ENCODE measurements at regions not wholly inside any gene's neighbourhood (a gene's known extent, or its start where the extent isn't known, plus 50 kb on each side); places are given as distances from the start of the nearest gene placed in this dataset.
A peak's percentile ranks its signal among the peaks of the same experiment; 100 is the strongest.
"Not testable (repeated sequence)": the region's sequence is repeated elsewhere in the genome, so short reads cannot be mapped to it uniquely, and the experiment has no call there.

- H3K4me1 ChIP-seq (replicated peaks); H3K4me3 ChIP-seq; H3K27me3 ChIP-seq (replicated peaks); H3K9me3 ChIP-seq (replicated peaks); H3K36me3 ChIP-seq: not testable (repeated sequence)
- H3K27ac ChIP-seq, result peak overlapping the region; percentile 42
- peak in 1 of 2 experiments; percentile 14 for DNase-seq (ENCODE audit: low read depth in 1 of 2, low spot score in 2 of 2)
These were observed 87.5 kb downstream of the OTOR start for GRCh38 chr20:16835690-16836089.

GRCh38 chr20:16842486-16843120 is 94.4 kb downstream of the OTOR start:
- no peaks in the 10 kb centered on the region for H3K27me3 ChIP-seq (replicated peaks)
- no peaks in the 10 kb centered on the region for H3K9me3 ChIP-seq (replicated peaks)
- H3K4me1 ChIP-seq (replicated peaks), result peaks cover 8% of the 10 kb centered on the region
- no peak overlapping the region for H3K27ac ChIP-seq
- no peaks in the 10 kb centered on the region for H3K36me3 ChIP-seq
- DNase-seq (ENCODE audit: low read depth in 1 of 2, low spot score in 2 of 2), result no peak
- no peak overlapping the region for H3K4me3 ChIP-seq

GRCh38 chr20:16844406-16844805 is 96.2 kb downstream of the OTOR start:
- DNase-seq (ENCODE audit: low read depth in 1 of 2, low spot score in 2 of 2), result no peak
- Histone ChIP-seq H3K27ac (no peak overlapping the region), H3K4me3 (no peak overlapping the region), H3K36me3 (no peaks in the 10 kb centered on the region), H3K4me1 (replicated peaks) (peaks cover 8% of the 10 kb centered on the region), H3K9me3 (replicated peaks) (no peaks in the 10 kb centered on the region), H3K27me3 (replicated peaks) (no peaks in the 10 kb centered on the region)

GRCh38 chr20:16846006-16846405 is 97.8 kb downstream of the OTOR start:
- no peaks in the 10 kb centered on the region for H3K9me3 ChIP-seq (replicated peaks)
- no peaks in the 10 kb centered on the region for H3K36me3 ChIP-seq
- H3K4me1 ChIP-seq (replicated peaks), result peaks cover 8% of the 10 kb centered on the region
- DNase-seq (ENCODE audit: low read depth in 1 of 2, low spot score in 2 of 2), result no peak
- no peak overlapping the region for H3K27ac ChIP-seq
- 0 out of 2 replicates have a peak, but pooled peaks cover under 1% of the 10 kb centered on the region for H3K27me3 ChIP-seq (replicated peaks)
- no peak overlapping the region for H3K4me3 ChIP-seq

- Histone ChIP-seq H3K27me3 (replicated peaks) (0 out of 2 replicates have a peak, but pooled peaks cover 3% of the 10 kb centered on the region), H3K4me3 (no peak overlapping the region), H3K27ac (no peak overlapping the region), H3K9me3 (replicated peaks) (no peaks in the 10 kb centered on the region), H3K36me3 (no peaks in the 10 kb centered on the region), H3K4me1 (replicated peaks) (peaks cover 8% of the 10 kb centered on the region)
- DNase-seq (ENCODE audit: low read depth in 1 of 2, low spot score in 2 of 2), result no peak
These were observed 99.9 kb downstream of the OTOR start for GRCh38 chr20:16848061-16848460.

- Histone ChIP-seq H3K36me3 (no peaks in the 10 kb centered on the region), H3K27me3 (replicated peaks) (0 out of 2 replicates have a peak, but pooled peaks cover 3% of the 10 kb centered on the region), H3K27ac (no peak overlapping the region), H3K4me3 (no peak overlapping the region), H3K9me3 (replicated peaks) (no peaks in the 10 kb centered on the region), H3K4me1 (replicated peaks) (peaks cover 8% of the 10 kb centered on the region)
- no peak for DNase-seq (ENCODE audit: low read depth in 1 of 2, low spot score in 2 of 2)
These were observed 100.4 kb downstream of the OTOR start for GRCh38 chr20:16848526-16848925.

- H3K36me3 ChIP-seq, result no peaks in the 10 kb centered on the region
- H3K4me1 ChIP-seq (replicated peaks), result peaks cover 15% of the 10 kb centered on the region
- H3K4me3 ChIP-seq, result no peak overlapping the region
- no peaks in the 10 kb centered on the region for H3K27me3 ChIP-seq (replicated peaks)
- no peak overlapping the region for H3K27ac ChIP-seq
- H3K9me3 ChIP-seq (replicated peaks), result no peaks in the 10 kb centered on the region
- no peak for DNase-seq (ENCODE audit: low read depth in 1 of 2, low spot score in 2 of 2)
These were observed 112.8 kb downstream of the OTOR start for GRCh38 chr20:16860914-16861313.

- Histone ChIP-seq H3K27ac (no peak overlapping the region), H3K9me3 (replicated peaks) (no peaks in the 10 kb centered on the region), H3K4me1 (replicated peaks) (peaks cover 15% of the 10 kb centered on the region), H3K4me3 (no peak overlapping the region), H3K36me3 (no peaks in the 10 kb centered on the region), H3K27me3 (replicated peaks) (no peaks in the 10 kb centered on the region)
- DNase-seq (ENCODE audit: low read depth in 1 of 2, low spot score in 2 of 2), result no peak
These were observed 113.5 kb downstream of the OTOR start for GRCh38 chr20:16861708-16862107.

- Histone ChIP-seq H3K27ac (no peak overlapping the region), H3K4me3 (no peak overlapping the region), H3K9me3 (replicated peaks) (no peaks in the 10 kb centered on the region), H3K27me3 (replicated peaks) (no peaks in the 10 kb centered on the region), H3K36me3 (no peaks in the 10 kb centered on the region), H3K4me1 (replicated peaks) (peaks cover 15% of the 10 kb centered on the region)
- no peak for DNase-seq (ENCODE audit: low read depth in 1 of 2, low spot score in 2 of 2)
These were observed 115.1 kb downstream of the OTOR start for GRCh38 chr20:16863303-16863702.

- Histone ChIP-seq H3K9me3 (replicated peaks) (no peaks in the 10 kb centered on the region), H3K36me3 (no peaks in the 10 kb centered on the region), H3K4me3 (peak overlapping the region; percentile 15), H3K27ac (peak overlapping the region; percentile 47), H3K4me1 (replicated peaks) (peaks cover 15% of the 10 kb centered on the region), H3K27me3 (replicated peaks) (no peaks in the 10 kb centered on the region)
- DNase-seq (ENCODE audit: low read depth in 1 of 2, low spot score in 2 of 2), result peak; percentile 46 to 48
These were observed 115.9 kb downstream of the OTOR start for GRCh38 chr20:16864069-16864468.

- Histone ChIP-seq H3K27ac (no peak overlapping the region), H3K27me3 (replicated peaks) (no peaks in the 10 kb centered on the region)
These were observed 116.8 kb downstream of the OTOR start for GRCh38 chr20:16864963-16865362.

GRCh38 chr20:16865406-16865805 is 117.2 kb downstream of the OTOR start:
- H3K9me3 ChIP-seq (replicated peaks), result no peaks in the 10 kb centered on the region
- H3K4me3 ChIP-seq, result no peak overlapping the region
- no peak for DNase-seq (ENCODE audit: low read depth in 1 of 2, low spot score in 2 of 2)
- no peak overlapping the region for H3K27ac ChIP-seq
- H3K4me1 ChIP-seq (replicated peaks), result peaks cover 15% of the 10 kb centered on the region
- no peaks in the 10 kb centered on the region for H3K27me3 ChIP-seq (replicated peaks)
- H3K36me3 ChIP-seq, result no peaks in the 10 kb centered on the region

More at GRCh38 chr20:16864963-16865362, 116.8 kb downstream of the OTOR start:
- Histone ChIP-seq H3K4me3 (no peak overlapping the region), H3K9me3 (replicated peaks) (no peaks in the 10 kb centered on the region), H3K36me3 (no peaks in the 10 kb centered on the region), H3K4me1 (replicated peaks) (peaks cover 15% of the 10 kb centered on the region)
- no peak for DNase-seq (ENCODE audit: low read depth in 1 of 2, low spot score in 2 of 2)

- H3K4me1 ChIP-seq (replicated peaks); H3K27ac ChIP-seq; DNase-seq (ENCODE audit: low read depth in 1 of 2, low spot score in 2 of 2); H3K9me3 ChIP-seq (replicated peaks); H3K4me3 ChIP-seq; H3K27me3 ChIP-seq (replicated peaks); H3K36me3 ChIP-seq: not testable (repeated sequence)
These were observed 125.0 kb downstream of the OTOR start for GRCh38 chr20:16873124-16873523.

GRCh38 chr20:16877053-16877554 is 128.9 kb downstream of the OTOR start:
- no peak overlapping the region for H3K4me3 ChIP-seq
- H3K9me3 ChIP-seq (replicated peaks), result no peaks in the 10 kb centered on the region
- DNase-seq (ENCODE audit: low read depth in 1 of 2, low spot score in 2 of 2), result no peak
- no peaks in the 10 kb centered on the region; the same call in 1 of the 2 replicates for H3K27me3 ChIP-seq (replicated peaks)
- H3K36me3 ChIP-seq, result no peaks in the 10 kb centered on the region
- H3K27ac ChIP-seq, result no peak overlapping the region
- no peaks in the 10 kb centered on the region for H3K4me1 ChIP-seq (replicated peaks)

GRCh38 chr20:16885746-16886145 is 137.6 kb downstream of the OTOR start:
- no peak overlapping the region for H3K27ac ChIP-seq
- H3K36me3 ChIP-seq, result no peaks in the 10 kb centered on the region
- H3K4me1 ChIP-seq (replicated peaks), result no peaks in the 10 kb centered on the region

More at GRCh38 chr20:16885746-16886145, 137.6 kb downstream of the OTOR start:
- no peaks in the 10 kb centered on the region for H3K27me3 ChIP-seq (replicated peaks)
- no peaks in the 10 kb centered on the region for H3K9me3 ChIP-seq (replicated peaks)
- H3K4me3 ChIP-seq, result no peak overlapping the region
- no peak for DNase-seq (ENCODE audit: low read depth in 1 of 2, low spot score in 2 of 2)
